Endometrium (tissue), 2 donors: ENCODE measurements at regions not wholly inside any gene's neighbourhood (a gene's known extent, or its start where the extent isn't known, plus 50 kb on each side); places are given as distances from the start of the nearest gene placed in this dataset.

Source experiments
- FAIRE-seq: peaks from 2 replicates; lab custom pipeline; 2012; peaks lifted over from hg19 to GRCh38; lab: Jason Lieb, UNC
- donor health status: control.
- donor health status: control.

GRCh38 chr6:47360388-47360787, 50.7 kb upstream of the TNFRSF21 start:
- no peak for FAIRE-seq

- no peak for FAIRE-seq
Measured at GRCh38 chr6:47362857-47363461, 53.3 kb upstream of the TNFRSF21 start.

DNA sequence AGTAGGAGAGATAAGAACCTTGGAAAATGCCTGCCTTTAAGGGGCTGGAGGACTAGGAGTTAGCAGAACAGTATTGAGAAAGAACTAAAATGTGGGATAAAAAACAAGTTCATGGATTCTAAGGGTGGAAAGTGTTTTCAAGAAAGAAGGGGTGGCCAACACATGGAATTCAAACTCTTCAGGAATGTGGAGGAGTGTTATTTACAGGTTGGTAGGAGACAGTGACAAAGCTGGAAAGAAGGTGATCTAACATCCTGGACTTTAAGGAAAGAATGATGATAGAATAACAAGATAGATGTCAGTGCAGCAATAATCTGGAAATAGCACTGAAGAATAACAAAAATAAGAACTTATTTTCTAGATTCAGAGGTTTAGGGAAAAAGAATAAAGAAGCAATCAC, 54.0 kb upstream of the TNFRSF21 start:
- FAIRE-seq = no peak

- FAIRE-seq = no peak
Measured at GRCh38 chr6:47366335-47366890, 56.7 kb upstream of the TNFRSF21 start.

DNA sequence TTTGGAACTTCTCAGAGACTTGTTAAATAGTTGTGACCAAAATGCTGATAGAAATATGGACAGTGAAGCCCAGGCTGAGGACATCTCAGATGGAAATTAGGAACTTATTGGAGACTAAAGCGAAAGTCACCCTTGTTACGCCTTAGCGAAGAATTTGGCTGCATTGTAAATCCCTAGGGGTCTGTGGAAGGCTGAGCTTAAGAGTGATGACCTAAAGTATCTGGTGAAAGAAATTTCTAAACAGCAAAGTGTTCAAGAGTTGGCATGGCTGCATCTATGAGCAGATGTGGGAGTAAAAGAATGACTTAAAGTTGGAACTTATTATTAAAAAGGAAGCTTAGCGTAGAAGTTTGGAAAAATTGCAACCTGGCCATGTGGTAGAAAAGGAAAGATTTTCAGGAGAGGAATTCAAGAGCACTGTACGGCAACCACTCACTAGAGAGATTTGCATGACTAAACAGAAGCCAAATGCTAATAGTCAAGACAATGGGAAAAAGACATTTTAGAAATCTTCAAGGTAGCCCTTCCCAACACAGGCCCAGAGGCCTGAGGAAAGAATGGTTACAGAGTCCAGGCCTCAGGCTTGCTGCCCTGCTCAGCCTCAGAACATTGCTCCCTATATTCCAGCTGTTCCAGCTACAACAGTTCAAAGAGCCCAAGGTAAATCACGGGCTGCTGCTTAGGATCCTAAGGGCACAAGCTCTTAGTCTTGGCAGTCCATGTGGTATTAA, 61.6 kb upstream of the TNFRSF21 start:
- FAIRE-seq = no peak

- FAIRE-seq = no peak
Measured at GRCh38 chr6:47371870-47372255, 62.2 kb upstream of the TNFRSF21 start.

GRCh38 chr6:47372318-47372717, 62.6 kb upstream of the TNFRSF21 start:
- FAIRE-seq = no peak

DNA sequence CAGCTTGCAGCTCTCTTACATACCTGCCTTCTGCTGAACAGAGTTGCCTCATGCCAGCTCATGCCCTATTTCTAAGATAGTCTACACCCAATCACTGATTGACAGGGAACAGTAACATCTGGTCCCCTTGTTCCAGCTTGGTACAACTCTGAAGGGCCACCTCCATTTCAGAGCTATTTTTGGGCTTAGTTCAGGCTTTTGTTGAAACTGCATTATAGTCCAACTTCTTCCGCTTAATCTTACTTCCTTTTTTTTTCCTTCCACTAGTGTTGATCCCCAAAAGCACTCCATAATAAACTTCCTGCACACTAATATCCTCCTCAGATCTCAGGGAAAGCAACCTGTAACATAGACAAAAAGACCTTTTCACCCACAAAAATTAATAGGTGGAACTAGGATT, 65.7 kb upstream of the TNFRSF21 start:
- no peak for FAIRE-seq

- no peak for FAIRE-seq
Measured at GRCh38 chr6:47376930-47377329, 67.2 kb upstream of the TNFRSF21 start.

DNA sequence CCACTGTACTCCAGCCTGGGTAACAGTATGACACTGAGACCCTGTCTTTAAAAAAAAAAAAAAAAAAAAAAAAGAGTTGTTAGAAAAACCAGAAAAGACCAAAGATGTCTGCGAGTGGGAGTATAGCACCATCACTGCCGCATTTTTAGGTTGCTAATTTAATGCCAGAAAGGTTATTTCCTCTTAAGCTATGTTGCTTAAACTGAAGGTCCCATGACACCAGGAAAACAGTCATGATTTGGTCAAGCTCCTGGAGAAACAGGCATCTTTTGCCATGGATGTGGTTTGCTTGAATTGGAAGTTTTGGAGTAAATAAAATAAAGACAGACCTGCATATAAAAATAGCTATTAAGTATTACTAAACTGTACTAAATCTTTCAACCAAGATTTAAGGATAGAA, 68.3 kb upstream of the TNFRSF21 start:
- FAIRE-seq = peak; percentile 58

DNA sequence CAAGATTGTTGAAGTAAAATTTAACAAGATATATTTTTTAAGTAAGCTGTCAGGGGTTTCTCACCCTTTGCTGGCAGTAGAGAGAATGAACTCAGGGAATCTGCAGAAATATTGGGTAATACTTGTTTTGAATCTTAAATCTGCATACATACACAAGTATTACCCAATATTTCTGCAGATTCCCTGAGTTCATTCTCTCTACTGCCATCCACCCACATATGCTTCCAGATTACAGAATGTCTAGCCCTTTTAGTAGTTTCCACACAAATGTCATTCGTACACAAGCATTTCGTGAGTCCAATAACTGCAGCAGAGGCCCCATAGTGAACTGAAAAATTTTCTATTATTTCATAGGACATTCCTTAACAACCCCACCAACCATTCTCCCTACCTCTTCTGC, 69.6 kb upstream of the TNFRSF21 start:
- FAIRE-seq = no peak

- FAIRE-seq = no peak
Measured at GRCh38 chr6:47380251-47380650, 70.5 kb upstream of the TNFRSF21 start.

GRCh38 chr6:47381036-47381435, 71.3 kb upstream of the TNFRSF21 start:
- no peak for FAIRE-seq

DNA sequence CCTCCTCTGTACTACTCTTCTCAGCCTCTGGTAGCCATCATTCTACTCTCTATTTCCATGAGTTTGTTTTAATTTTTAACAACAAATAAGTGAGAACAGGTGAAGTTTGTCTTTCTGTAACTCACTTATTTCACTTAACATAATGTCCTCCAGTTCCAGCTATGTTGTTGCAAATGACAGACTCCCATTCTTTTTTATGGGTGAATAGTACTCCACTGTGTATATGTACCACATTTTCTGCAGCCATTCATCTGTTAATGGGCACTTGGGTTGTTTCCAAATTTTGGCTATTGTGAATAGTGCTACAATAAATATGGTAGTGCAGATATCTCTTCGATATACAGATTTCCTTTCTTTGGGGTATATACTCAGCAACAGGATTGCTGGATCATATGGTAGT, 73.7 kb upstream of the TNFRSF21 start:
- FAIRE-seq = no peak

GRCh38 chr6:47391675-47392074, 82.0 kb upstream of the TNFRSF21 start:
- FAIRE-seq = no peak

GRCh38 chr6:47392251-47392650, 82.5 kb upstream of the TNFRSF21 start:
- no peak for FAIRE-seq

DNA sequence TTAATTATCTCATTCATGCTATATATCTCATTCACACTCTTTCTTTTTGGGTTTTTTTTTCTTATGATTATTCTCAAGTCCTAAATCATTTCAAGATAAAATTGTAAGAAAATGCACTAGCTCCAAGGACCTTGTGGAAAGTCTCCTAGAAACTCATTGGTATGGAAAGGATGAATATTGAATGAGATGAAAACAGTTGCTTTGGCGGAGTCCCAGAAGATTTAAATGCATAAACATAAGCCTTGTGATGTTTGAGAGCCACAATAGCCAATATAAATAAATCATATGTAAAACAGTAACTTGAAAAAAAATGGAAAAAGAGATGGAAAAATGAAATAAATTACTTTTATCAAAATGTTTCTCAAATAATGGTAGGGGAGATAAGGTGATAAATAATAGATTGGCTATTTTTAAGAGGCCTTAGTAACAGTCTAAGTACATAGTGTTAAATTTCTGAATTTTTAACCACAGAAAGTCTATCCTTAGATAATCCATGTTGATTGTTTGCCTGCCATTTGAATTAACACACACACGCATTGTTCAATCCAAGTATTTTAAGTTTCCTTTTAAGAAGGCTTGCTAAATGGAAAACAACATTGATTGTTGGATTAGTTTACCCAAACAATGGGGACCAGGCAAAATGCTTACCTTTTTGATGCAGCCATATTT, 81.1 kb upstream of the CD2AP start:
- FAIRE-seq = no peak

GRCh38 chr6:47400581-47400980, 77.0 kb upstream of the CD2AP start:
- FAIRE-seq = no peak

DNA sequence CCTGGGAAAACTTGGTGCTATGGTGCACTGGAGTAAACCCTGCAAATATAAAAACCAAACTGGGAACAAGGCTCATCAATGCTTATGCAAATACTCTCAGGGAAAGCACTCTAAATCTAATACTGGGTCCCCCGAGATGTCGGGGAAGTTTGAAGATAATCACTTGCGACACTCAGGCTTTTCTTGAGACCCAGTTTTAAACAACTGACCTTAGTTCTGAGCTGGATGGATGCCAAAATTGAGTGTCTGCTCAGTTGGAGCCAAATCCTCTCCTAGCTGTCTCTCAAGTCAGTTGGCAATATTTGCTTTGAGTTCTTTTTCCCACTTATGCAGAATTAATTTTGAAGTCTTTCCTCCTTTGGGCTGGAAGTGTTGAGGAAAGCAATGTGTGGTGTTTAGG, 75.5 kb upstream of the CD2AP start:
- no peak for FAIRE-seq

- no peak for FAIRE-seq
Measured at GRCh38 chr6:47403056-47403455, 74.5 kb upstream of the CD2AP start.

DNA sequence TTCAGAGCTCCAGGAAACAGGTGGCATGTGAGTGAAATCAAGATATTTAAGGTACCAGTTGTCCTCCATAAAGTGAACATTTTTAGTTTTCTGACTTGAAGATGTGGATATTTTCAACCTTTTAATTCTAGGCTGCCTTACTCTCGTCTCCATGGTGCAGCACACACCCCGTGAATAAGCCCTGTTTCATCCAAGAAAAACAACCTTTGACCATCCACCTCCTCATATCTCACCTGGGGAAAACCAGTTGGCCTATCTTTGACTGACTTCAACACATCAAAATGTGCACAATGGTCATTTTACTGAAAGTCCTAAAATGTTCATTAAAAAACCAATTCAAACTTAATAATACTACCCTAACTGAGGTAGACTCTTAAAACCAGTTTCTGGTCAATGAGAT, 73.8 kb upstream of the CD2AP start:
- FAIRE-seq = no peak

GRCh38 chr6:47404435-47404834, 73.2 kb upstream of the CD2AP start:
- FAIRE-seq = no peak

DNA sequence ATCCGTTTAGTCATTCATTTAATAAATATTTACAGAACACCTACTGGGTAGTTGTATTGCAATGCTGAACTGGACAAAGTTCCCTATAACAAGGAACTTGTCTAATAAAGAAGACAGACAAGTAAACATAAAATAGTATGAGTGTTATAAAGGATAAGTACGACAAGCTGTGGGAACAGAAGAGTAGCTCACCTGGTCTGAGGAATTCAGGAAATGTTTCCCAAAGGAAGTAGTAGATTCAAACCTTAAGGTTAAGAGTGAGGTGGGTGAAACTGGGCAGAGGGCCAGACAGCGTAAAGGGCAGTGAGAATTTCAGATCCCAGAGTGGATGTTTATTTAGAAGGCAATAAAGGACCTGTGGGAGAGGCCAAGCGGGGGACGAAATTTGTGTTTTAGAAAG, 72.3 kb upstream of the CD2AP start:
- FAIRE-seq = no peak
